ENCODE measurements at regions not wholly inside any gene's neighbourhood (a gene's known extent, or its start where the extent isn't known, plus 50 kb on each side); places are given as distances from the start of the nearest gene placed in this dataset.

- TF ChIP-seq CTCF (IDR thresholded peaks at IDR 0.05; ENCODE audit: low read depth, low read length, poor library complexity, severe bottlenecking) = no peak
- TF ChIP-seq EZH2phosphoT487 (IDR thresholded peaks at IDR 0.05; ENCODE audit: borderline replicate concordance, low read length) = no peak
Measured at GRCh38 chr9:18268381-18268780, 205.6 kb upstream of the ADAMTSL1 start.

Data from DOHH2 (cell line).